NCI-H2196 treated with DMSO at 0.1 percent for 48 hours (cell line): ENCODE measurements at regions not wholly inside any gene's neighbourhood (a gene's known extent, or its start where the extent isn't known, plus 50 kb on each side); places are given as distances from the start of the nearest gene placed in this dataset.

ENCODE experiments used
- DNase-seq: peaks from one replicate; lab custom pipeline; 2025; ENCODE audit not compliant: unreplicated experiment; lab: John Stamatoyannopoulos, UW

DNA sequence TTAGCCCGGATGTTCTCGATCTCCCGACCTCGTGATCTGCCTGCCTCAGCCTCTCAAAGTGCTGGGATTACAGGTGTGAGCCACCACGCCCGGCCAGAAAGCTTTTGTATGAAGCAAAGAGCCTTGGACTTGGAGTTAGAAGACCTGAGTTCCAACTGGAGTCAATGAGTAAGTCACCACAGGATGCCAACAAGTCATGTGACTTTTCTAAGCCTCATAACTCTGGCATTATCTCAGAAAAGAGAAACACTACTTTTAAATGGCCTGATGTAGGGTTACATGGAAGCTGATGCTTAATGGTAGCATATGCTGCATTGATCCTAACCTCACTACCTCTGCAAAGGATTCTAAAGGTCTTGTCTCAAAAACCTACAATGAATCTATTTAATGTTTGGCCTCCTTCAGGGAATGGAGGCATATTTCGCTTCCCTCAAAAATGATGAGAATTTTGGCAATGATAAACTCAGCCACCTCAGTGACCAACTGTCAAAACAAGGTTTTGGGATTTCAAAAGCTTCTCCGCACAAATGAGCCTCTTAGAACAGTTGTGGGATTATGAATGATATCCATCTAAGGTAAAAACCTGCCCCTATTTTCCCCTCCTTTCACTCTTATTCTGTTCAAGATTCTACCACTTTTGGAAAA is 236.8 kb downstream of the ACTL7B start:
- no peak for DNase-seq

DNA sequence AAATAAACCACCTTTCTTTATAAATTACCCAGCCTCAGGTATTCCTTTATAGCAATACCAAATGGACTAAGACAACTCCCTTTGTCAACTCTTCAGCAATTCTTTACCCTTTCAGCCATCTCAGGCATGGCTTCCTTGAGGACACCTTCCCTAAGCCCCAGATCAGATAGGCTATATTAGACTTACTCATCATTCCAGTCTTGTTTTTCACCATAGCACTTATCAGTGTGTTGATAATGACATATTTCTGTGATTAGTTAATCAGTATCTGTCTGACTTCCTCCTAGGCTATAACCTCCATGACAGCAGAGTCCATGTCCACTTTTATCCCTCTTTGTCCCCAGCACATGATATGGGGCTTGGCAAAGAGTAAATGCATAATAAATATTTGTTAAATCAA is 238.1 kb downstream of the ACTL7B start:
- no peak for DNase-seq

DNA sequence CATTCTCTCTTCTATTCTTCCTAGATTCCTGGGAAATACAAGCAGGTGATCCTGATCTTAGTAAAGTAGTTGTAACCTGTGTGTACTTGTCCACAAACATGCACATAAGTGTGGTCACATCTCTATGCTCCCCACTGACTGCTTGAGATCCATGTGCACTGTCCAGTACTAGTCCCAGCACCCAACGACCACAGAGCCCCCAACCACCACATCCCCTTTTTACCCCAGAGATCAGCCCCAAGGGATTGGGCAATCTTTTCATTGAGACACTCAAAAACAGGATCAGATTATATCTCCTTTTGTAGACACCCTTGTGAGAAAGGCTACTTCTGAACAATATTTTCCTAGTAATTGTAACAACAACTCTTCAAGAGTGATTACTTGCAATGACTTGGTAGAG is 240.6 kb downstream of the ACTL7B start:
- DNase-seq = no peak

DNA sequence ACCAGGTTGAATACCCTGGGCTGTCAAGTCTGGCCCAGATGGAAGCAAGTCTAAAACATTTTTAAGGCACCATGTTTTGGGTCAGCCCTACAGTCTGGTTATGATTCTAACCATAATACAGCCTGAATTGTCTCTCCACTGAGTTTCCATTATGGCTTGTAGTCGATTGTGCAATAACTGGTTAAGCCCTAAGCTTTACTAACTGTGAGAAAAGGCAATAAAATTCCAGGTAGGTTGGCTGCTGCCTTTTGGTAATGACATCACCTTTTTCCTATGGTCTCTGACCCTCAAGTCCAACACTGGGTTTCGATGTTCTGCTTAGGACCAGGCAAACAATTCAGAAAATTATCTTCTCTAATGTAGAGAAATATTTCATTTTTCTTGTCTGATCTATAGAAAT is 243.3 kb downstream of the ACTL7B start:
- DNase-seq = no peak

DNA sequence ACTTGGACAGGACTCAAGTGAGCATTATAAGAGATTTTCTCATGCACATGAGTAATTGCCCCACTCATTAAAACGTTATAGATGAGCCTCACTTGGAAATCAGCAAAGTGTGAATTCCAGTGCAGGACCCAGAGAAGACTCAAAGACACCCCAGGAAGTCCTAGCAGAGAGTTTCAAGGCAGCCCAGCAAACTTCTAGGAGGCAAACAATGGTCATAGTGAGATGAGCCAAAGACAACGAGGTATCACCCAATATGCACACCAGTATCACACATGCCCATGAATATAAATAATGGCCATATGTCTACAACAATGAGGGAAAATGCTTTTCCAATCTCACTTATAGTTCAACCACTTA is 245.9 kb downstream of the ACTL7B start:
- no peak for DNase-seq

DNA sequence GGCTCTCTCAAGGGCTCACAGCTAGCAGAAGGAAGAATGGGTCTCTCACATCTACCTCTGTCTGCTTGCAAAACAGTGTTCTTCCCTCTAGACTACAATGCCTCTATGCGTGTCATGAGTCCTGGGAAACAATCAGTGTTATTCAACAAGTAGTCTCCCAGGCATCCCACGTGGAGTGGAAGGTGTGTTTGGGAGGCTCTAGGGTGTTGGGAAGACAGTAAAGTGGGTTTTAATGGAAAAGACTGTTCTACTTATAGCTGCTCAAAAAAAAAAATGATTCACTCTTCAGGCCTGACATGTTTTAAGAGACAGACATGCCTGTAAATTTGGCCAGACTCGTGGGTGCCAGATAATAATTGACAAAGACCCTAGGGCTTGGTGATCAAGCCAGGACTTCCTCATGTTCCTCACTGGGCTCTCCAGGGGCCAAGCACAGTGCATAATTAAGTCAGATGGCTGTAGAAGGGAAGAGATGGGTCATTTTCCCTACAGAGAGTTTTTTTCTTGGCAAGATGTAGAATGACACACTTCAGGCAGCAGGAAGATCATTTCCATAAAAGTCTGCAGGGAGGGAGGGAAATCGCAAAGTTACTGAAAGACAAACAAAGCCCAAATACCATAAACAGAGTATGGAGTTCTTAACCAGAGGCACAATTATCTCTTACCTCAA is 246.4 kb downstream of the ACTL7B start:
- DNase-seq = no peak

DNA sequence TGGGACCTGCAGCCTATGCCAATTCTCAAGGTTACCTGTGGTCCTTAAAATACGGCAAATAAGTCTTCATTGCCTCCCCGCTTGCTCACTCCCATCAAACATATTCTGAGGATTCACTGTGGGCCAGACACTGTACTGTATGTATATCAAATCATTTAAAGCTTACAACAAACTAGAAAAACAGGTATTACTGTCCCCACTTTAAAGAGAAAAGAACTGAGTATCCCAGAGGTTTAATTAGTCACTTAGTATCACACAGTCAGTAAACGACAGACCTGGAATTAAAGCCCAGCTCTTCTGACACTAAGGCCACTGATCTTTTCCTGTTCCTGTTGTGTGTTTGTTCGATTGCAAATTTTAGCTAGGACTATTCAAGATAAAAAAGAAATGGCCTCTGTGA is 248.2 kb downstream of the ACTL7B start:
- DNase-seq = no peak

DNA sequence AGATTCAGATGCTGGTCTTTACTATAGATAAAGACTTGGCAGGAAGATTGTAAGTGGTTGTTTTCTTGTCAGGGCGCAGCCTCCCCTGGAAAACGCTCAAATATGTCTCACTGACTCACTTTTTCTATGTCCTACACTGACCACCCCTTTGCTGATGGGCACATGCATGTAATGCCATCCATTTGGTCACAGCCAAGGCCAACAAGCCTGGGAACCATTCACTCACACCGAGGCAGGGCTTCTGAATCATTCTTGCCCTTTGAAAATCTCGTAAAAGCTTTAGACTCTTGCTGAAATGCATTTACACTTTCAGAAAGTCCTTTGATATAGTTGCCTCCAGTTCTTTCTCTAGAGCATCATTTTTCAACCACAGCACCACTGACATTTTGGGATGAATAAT is 249.4 kb downstream of the ACTL7B start:
- DNase-seq = no peak

DNA sequence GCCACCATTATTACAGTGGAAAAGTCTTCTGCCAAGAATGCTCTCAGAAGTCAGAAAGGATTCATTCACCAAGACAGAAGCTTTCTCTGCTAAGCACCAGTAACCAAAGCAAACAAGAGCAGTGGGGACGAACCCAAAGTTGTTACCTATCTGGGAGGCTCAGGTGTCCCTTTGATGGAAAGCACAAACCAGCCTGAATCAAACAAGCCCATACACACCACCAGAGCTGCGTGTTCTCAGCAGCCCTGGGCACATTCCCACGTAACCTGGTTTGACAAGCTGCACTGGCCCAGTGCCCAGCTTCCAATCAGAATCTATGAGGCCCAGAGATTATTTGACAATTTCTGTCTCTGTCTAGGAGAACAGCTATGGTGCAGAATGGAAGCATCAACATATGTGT is 252.6 kb downstream of the ACTL7B start:
- no peak for DNase-seq

DNA sequence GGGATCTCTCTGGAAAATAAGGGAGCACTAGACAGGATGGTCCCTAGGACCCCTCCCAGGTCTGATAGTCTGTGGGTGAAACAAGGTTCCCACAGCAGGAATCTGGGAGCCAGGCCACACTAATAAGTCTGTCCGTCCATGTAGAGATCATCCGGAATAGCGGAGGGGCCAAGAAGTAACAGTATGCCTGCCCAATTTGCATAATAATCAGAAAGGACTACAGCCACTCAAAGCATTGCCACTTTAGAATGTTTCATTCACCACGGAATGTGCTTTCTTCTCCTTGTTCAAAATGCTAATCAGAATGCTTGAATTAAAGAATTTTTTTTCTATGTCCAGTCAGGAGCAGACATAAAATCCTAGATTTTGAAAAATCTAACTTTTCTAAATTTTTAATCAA is 254.9 kb downstream of the ACTL7B start:
- no peak for DNase-seq

DNA sequence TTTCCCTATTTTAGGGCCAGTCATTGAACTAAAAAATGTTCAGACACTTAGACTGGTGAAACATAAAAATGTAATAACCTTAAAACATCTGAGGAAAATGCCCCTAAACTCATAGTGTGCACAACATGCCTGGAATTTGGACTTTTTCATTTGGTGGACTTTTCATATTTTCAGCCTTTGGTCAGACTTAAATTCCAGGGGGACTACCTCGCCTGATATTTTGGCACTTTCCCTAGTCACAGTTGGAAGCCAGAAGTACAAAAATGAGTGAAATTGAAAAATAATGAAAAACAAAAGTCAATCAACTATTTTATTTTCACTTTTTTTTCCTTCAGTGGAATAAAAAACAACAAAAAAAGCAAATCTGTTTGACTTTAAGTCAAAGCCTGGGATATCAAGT is 256.2 kb downstream of the ACTL7B start:
- no peak for DNase-seq

DNA sequence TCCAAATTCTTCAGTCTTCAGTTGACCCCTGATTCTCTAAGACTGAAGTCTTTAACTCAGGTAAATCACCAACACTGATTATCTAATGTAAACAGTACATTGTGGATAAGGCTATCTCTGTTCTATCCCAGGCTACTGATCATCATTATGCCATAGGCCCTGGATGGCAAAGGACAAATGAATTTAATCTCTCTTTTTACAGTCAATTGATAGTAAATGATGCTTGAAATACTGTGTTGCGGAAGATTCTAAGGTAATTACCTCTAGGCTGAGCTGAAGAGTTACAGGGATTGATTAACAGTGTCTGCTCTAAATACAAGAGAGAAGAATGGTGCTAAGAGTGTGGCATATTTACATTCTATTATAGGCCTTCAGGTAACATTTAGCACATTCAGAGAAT is 264.7 kb downstream of the ACTL7B start:
- no peak for DNase-seq

DNA sequence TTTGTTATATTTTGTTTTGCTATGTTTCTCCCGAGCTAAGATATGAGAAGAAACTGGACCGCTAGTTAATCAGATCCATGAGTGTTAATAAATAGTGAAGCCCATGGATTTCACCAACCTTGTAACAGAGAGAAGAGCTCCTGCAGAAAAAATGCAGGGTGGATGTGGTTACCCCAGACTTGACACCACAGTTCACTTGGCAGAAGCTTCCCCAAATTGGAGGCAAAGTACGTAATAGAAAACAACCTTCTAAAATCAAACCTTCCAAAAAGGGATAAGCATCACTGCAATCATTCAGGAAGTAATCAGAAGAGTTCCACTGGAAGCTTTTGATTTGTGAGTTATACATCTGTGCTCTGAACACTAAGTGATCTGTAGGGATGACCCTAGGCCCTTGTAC is 267.5 kb downstream of the ACTL7B start:
- no peak for DNase-seq

DNA sequence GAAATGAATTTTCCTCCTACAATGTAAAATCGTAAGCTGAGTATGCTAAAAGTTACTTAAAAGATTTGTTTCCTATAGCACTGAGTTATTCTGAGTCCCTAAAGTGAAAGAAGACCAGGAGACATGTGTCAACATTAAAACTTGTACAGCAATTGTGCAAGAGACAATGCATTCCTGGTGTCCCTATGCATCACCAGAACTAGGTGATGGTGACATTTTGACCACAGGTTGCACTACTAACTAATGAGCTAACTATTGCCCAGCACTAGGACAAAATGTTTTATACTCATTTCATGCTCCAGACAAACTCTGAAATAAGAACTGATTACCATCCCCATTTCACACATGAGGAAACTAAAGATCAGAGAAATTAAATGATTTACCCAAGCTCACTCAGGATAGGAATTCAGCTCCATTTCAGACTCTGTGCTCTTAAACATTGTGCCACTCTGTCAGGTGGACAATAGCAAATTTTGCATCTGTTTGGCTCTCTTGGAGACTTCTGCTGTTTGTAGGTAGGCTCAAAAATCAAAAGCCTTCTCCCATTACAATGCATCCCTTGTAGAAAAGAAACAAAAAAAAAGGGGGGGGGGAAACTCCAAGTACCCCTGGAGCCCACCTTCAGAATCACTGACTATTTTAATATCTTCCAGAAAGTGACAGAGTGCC is 269.2 kb downstream of the ACTL7B start:
- no peak for DNase-seq

DNA sequence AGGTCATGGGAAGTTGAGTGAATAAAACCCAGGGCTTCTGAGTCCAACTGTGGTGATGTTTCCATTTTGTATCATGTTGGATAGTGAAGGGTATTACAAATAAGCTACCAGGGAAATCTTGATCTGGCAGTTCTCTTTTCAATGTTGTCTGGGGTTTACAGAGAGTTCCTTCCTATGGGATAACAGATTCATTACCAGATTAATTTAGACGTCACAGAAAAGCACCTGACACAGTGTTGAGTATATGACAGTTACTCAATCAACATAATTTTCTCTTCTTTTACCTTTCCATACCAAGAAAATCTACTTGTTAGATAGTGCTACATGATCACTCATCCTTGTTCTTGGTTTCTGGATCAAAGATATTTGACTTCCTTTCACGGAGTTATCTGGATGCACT is 270.9 kb downstream of the ACTL7B start:
- DNase-seq = no peak

DNA sequence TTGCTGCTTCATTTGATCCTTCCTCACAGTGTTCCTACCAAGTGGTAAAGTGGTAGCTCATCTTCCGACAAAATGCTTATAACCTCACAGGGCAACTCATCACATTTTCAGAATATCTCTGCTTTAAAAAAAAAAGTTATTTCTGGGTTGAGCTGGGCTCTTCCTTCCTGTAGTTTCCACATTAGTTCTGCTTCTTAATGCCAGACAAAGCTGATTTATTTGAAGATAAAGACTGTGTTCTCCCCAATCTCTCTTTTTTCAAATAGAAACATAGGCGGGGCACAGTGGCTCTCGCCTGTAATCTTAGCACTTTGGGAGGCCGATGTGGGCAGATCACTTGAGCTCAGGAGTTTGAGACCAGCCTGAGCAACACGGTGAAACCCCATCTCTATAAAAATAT is 273.1 kb downstream of the ACTL7B start:
- DNase-seq = no peak

DNA sequence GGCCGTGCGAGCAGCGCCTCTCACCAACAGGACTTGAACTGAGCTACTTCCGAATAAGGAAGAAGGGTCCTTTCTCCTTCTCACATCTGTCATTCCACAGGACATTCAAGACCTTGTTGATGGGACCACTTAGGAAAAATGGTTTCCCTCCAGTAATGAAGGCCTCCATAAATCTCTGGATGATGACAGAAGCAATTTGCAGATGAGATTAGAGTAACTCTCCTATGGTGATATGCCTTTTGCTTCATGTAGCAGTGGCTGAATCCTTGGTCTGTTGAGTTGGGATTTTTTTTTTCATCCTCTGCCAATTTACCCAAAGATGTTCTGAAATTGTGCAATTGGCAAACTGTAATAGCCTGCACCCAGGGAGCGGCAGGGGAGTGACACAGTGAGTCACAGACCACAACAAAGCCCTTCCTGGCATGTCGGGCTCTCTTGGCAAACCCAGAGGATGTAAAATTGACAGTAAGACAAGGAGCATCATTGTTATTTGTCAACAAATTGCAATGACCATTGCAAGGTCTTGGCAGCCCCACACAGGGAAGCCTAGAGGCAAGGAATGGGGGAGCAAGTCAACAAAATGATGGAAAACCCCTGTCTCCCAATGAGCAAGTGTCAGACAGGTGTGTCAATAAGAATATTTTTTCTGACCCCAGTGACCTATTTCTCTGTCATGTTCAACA is 275.9 kb downstream of the ACTL7B start:
- DNase-seq = no peak

DNA sequence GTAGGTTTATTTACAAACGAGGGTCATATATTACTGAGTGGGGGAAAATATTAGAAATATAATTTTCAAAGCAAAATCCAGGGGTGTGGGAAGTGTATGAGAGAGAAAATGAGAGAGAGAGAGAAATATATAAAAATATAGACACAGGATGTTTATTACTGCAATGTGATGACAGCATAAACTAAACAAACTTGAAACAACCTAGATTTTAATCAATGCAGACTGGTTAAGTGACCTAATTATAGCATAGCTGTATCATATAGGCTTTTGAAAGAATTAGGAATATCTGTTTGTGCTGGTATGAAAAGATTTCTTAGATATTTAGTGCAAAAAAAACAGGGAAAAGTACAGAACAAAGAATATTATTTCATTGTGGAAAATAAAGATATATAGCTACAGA is 280.5 kb downstream of the ACTL7B start:
- no peak for DNase-seq

DNA sequence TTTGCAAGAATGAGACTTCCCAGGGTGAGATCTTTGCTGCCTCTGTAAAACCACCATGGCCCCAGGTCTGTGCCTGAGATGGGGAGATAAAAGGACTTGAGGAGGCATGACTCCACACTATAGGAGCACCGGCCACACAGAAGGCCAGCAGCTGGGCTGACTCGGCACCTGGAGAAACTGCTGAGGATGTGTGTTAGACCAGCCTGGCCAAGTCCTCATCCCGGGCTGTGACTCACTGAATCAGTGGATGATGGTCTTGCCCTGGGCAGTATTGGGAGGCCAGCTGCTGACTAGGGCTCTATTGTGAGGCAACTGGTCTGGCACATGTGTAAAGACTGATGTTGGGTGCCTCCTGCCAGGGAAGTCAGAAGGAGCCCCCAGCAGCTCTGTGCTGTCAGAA is 286.2 kb downstream of the ACTL7B start:
- no peak for DNase-seq

DNA sequence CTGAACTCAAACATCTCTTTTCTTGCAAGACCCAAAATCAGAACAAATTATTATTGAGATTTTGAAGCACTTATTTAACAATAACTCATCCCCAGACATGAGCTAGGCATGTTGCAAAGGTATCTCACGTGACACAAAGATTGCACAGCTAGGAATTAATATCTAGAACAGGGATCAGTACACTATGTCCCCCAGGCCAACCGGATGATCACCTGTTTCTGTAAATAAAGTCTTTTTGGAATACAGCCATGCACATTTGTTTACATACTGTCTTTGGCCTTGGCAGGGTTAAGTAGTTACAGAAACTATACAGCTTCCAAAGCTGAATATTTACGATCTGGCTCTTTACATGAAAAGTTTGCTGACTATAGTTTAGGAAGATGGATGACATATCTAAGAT is 287.7 kb downstream of the ACTL7B start:
- no peak for DNase-seq

DNA sequence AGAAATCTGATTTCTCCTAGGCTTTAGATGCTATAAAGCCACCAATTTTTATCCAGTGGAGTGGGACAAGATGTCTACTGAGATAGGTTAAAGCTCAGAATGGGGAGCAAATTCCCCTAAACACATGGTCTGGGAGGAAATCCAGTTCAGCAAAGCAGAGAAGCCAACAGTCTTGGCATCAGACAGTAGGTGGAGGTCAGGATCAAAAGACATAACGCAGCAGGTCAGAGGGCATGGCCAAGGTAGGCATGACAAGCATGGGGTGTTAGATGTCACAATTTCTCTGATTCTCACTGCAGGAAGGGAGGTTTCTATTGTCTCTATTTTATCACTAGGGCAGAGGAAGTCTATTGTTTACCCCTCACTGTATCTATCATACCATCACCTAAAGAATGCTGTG is 288.2 kb downstream of the ACTL7B start:
- DNase-seq = no peak
